ENCODE measurements at regions not wholly inside any gene's neighbourhood (a gene's known extent, or its start where the extent isn't known, plus 50 kb on each side); places are given as distances from the start of the nearest gene placed in this dataset.

- TF ChIP-seq POLR2A (IDR thresholded peaks at IDR 0.05), result no peak
- TF ChIP-seq, protein P1, sequence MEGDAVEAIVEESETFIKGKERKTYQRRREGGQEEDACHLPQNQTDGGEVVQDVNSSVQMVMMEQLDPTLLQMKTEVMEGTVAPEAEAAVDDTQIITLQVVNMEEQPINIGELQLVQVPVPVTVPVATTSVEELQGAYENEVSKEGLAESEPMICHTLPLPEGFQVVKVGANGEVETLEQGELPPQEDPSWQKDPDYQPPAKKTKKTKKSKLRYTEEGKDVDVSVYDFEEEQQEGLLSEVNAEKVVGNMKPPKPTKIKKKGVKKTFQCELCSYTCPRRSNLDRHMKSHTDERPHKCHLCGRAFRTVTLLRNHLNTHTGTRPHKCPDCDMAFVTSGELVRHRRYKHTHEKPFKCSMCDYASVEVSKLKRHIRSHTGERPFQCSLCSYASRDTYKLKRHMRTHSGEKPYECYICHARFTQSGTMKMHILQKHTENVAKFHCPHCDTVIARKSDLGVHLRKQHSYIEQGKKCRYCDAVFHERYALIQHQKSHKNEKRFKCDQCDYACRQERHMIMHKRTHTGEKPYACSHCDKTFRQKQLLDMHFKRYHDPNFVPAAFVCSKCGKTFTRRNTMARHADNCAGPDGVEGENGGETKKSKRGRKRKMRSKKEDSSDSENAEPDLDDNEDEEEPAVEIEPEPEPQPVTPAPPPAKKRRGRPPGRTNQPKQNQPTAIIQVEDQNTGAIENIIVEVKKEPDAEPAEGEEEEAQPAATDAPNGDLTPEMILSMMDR (IDR thresholded peaks at IDR 0.05), result no peak
These were observed 94.9 kb upstream of the NMUR2 start for GRCh38 chr5:152499814-152500535.
